ENCODE measurements at regions not wholly inside any gene's neighbourhood (a gene's known extent, or its start where the extent isn't known, plus 50 kb on each side); places are given as distances from the start of the nearest gene placed in this dataset.
"Not testable (repeated sequence)": the region's sequence is repeated elsewhere in the genome, so short reads cannot be mapped to it uniquely, and the experiment has no call there.

- DNase-seq (ENCODE audit: low spot score): no peak
These were observed 121.2 kb downstream of the GASK1B start for GRCh38 chr4:158051401-158052235.

GRCh38 chr4:158050942-158051341, 121.9 kb downstream of the GASK1B start:
- DNase-seq (ENCODE audit: low spot score): no peak

GRCh38 chr4:158046345-158046744, 126.5 kb downstream of the GASK1B start:
- DNase-seq (ENCODE audit: low spot score): no peak

- DNase-seq (ENCODE audit: low spot score): no peak
These were observed 128.7 kb downstream of the GASK1B start for GRCh38 chr4:158043971-158044618.

GRCh38 chr4:158042591-158043030, 130.2 kb downstream of the GASK1B start:
- no peak for DNase-seq (ENCODE audit: low spot score)

- no peak for DNase-seq (ENCODE audit: low spot score)
These were observed 134.1 kb downstream of the GASK1B start for GRCh38 chr4:158038718-158039117.

GRCh38 chr4:158036998-158037397, 135.8 kb downstream of the GASK1B start:
- no peak for DNase-seq (ENCODE audit: low spot score)

- DNase-seq (ENCODE audit: low spot score): no peak
These were observed 137.1 kb downstream of the GASK1B start for GRCh38 chr4:158035662-158036195.

GRCh38 chr4:158033416-158034120, 139.3 kb downstream of the GASK1B start:
- DNase-seq (ENCODE audit: low spot score): peak; percentile 57

GRCh38 chr4:158032733-158033415, 140.0 kb downstream of the GASK1B start:
- DNase-seq (ENCODE audit: low spot score): no peak

- not testable (repeated sequence) for DNase-seq (ENCODE audit: low spot score)
These were observed 144.4 kb downstream of the GASK1B start for GRCh38 chr4:158028381-158028780.

GRCh38 chr4:158025131-158025530, 147.7 kb downstream of the GASK1B start:
- no peak for DNase-seq (ENCODE audit: low spot score)

GRCh38 chr4:158020734-158021346, 152.0 kb downstream of the GASK1B start:
- DNase-seq (ENCODE audit: low spot score): peak; percentile 89

- DNase-seq (ENCODE audit: low spot score): peak; percentile 88
These were observed 152.6 kb downstream of the GASK1B start for GRCh38 chr4:158020176-158020575.

GRCh38 chr4:158018831-158019230, 154.0 kb downstream of the GASK1B start:
- DNase-seq (ENCODE audit: low spot score): no peak

GRCh38 chr4:158018221-158018830, 154.5 kb downstream of the GASK1B start:
- DNase-seq (ENCODE audit: low spot score): no peak

- DNase-seq (ENCODE audit: low spot score): no peak
These were observed 156.3 kb downstream of the GASK1B start for GRCh38 chr4:158016511-158016910.

- no peak for DNase-seq (ENCODE audit: low spot score)
These were observed 157.6 kb downstream of the GASK1B start for GRCh38 chr4:158015241-158015640.

GRCh38 chr4:158013858-158014257, 159.0 kb downstream of the GASK1B start:
- DNase-seq (ENCODE audit: low spot score): no peak

- DNase-seq (ENCODE audit: low spot score): no peak
These were observed 162.5 kb downstream of the GASK1B start for GRCh38 chr4:158010361-158010760.

All from kidney capillary endothelial cell (primary cell).